ENCODE measurements at regions not wholly inside any gene's neighbourhood (a gene's known extent, or its start where the extent isn't known, plus 50 kb on each side); places are given as distances from the start of the nearest gene placed in this dataset.

DNA sequence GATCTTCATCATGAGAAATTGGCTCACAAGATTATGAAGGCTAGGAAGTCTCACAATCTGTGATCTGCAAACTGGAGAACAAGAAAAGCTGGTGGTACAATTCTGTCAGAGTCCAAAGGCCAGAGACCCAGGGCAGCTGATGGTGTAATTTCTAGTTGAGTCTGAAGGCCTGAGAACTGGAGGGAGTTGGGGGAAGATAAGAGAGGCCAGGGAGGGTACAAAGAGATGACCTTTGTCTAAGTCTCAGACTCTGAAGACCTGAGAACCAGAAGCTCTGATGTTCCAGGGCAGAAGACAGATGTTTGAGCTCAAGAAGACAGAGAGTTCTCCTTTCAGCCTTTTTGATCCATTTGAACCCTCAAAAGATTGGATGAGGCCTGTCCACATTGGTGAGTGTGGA, 280.6 kb downstream of the HDGFL1 start:
- H3K36me3 ChIP-seq (ENCODE audit: control insufficient read depth in 4 of 4, insufficient read depth in 3 of 4, low read depth in 1 of 4, low read length in 3 of 4), result no peaks in the 10 kb centered on the region
- DNase-seq (ENCODE audit: low spot score), result no peak
- H3K4me3 ChIP-seq (ENCODE audit: low read depth in 1 of 3, low read length in 3 of 3), result no peak overlapping the region
- no peaks in the 10 kb centered on the region for H3K9me3 ChIP-seq (ENCODE audit: control insufficient read depth in 4 of 4, low read length in 3 of 4)
- H3K9ac ChIP-seq (ENCODE audit: low read depth in 1 of 2, low read length in 2 of 2), result no peak overlapping the region
- H3K27me3 ChIP-seq (ENCODE audit: control insufficient read depth in 4 of 4, insufficient read depth in 4 of 4, low read length in 3 of 4), result peaks cover 0 to 2% (median 0%) of the 10 kb centered on the region in 4 donors
- H3K27ac ChIP-seq (ENCODE audit: low read depth in 1 of 2, low read length in 2 of 2), result no peak overlapping the region
- no peaks in the 10 kb centered on the region for H3K4me1 ChIP-seq (ENCODE audit: control insufficient read depth in 4 of 4, insufficient read depth in 4 of 4, low read length in 3 of 4)
- no peak for TF ChIP-seq JUND (IDR thresholded peaks at IDR 0.05)
- TF ChIP-seq HNF4G (IDR thresholded peaks at IDR 0.05), result no peak
- TF ChIP-seq, protein P1, sequence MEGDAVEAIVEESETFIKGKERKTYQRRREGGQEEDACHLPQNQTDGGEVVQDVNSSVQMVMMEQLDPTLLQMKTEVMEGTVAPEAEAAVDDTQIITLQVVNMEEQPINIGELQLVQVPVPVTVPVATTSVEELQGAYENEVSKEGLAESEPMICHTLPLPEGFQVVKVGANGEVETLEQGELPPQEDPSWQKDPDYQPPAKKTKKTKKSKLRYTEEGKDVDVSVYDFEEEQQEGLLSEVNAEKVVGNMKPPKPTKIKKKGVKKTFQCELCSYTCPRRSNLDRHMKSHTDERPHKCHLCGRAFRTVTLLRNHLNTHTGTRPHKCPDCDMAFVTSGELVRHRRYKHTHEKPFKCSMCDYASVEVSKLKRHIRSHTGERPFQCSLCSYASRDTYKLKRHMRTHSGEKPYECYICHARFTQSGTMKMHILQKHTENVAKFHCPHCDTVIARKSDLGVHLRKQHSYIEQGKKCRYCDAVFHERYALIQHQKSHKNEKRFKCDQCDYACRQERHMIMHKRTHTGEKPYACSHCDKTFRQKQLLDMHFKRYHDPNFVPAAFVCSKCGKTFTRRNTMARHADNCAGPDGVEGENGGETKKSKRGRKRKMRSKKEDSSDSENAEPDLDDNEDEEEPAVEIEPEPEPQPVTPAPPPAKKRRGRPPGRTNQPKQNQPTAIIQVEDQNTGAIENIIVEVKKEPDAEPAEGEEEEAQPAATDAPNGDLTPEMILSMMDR (IDR thresholded peaks at IDR 0.05; ENCODE audit: low read depth, low read length, missing input control), result no peak
- TF ChIP-seq HNF4A (conservative IDR thresholded peaks at IDR 0.05), result no peak
- no peak for TF ChIP-seq FOXA2 (IDR thresholded peaks at IDR 0.05)
- no peak for TF ChIP-seq FOXA1 (IDR thresholded peaks at IDR 0.05)
- TF ChIP-seq, protein P2, sequence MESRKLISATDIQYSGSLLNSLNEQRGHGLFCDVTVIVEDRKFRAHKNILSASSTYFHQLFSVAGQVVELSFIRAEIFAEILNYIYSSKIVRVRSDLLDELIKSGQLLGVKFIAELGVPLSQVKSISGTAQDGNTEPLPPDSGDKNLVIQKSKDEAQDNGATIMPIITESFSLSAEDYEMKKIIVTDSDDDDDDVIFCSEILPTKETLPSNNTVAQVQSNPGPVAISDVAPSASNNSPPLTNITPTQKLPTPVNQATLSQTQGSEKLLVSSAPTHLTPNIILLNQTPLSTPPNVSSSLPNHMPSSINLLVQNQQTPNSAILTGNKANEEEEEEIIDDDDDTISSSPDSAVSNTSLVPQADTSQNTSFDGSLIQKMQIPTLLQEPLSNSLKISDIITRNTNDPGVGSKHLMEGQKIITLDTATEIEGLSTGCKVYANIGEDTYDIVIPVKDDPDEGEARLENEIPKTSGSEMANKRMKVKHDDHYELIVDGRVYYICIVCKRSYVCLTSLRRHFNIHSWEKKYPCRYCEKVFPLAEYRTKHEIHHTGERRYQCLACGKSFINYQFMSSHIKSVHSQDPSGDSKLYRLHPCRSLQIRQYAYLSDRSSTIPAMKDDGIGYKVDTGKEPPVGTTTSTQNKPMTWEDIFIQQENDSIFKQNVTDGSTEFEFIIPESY (IDR thresholded peaks at IDR 0.05), result no peak
- TF ChIP-seq, protein P3, sequence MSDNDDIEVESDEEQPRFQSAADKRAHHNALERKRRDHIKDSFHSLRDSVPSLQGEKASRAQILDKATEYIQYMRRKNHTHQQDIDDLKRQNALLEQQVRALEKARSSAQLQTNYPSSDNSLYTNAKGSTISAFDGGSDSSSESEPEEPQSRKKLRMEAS (IDR thresholded peaks at IDR 0.05), result no peak
- no peak for TF ChIP-seq RXRA (IDR thresholded peaks at IDR 0.05)
- TF ChIP-seq, protein P4, sequence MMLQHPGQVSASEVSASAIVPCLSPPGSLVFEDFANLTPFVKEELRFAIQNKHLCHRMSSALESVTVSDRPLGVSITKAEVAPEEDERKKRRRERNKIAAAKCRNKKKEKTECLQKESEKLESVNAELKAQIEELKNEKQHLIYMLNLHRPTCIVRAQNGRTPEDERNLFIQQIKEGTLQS (IDR thresholded peaks at IDR 0.05), result no peak
- TF ChIP-seq GABPA (IDR thresholded peaks at IDR 0.05 in 1 of 2, conservative IDR thresholded peaks at IDR 0.05 in 1 of 2), result no peak
- TF ChIP-seq, protein P5, sequence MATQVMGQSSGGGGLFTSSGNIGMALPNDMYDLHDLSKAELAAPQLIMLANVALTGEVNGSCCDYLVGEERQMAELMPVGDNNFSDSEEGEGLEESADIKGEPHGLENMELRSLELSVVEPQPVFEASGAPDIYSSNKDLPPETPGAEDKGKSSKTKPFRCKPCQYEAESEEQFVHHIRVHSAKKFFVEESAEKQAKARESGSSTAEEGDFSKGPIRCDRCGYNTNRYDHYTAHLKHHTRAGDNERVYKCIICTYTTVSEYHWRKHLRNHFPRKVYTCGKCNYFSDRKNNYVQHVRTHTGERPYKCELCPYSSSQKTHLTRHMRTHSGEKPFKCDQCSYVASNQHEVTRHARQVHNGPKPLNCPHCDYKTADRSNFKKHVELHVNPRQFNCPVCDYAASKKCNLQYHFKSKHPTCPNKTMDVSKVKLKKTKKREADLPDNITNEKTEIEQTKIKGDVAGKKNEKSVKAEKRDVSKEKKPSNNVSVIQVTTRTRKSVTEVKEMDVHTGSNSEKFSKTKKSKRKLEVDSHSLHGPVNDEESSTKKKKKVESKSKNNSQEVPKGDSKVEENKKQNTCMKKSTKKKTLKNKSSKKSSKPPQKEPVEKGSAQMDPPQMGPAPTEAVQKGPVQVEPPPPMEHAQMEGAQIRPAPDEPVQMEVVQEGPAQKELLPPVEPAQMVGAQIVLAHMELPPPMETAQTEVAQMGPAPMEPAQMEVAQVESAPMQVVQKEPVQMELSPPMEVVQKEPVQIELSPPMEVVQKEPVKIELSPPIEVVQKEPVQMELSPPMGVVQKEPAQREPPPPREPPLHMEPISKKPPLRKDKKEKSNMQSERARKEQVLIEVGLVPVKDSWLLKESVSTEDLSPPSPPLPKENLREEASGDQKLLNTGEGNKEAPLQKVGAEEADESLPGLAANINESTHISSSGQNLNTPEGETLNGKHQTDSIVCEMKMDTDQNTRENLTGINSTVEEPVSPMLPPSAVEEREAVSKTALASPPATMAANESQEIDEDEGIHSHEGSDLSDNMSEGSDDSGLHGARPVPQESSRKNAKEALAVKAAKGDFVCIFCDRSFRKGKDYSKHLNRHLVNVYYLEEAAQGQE (IDR thresholded peaks at IDR 0.05), result no peak
- TF ChIP-seq RAD21 (IDR thresholded peaks at IDR 0.05), result no peak
- no peak for TF ChIP-seq YY1 (IDR thresholded peaks at IDR 0.05)
- no peak for TF ChIP-seq EGR1 (IDR thresholded peaks at IDR 0.05; ENCODE audit: low read depth in 2 of 2)
- TF ChIP-seq NR2F2 (IDR thresholded peaks at IDR 0.05), result no peak
- TF ChIP-seq SP1 (IDR thresholded peaks at IDR 0.05), result no peak
- TF ChIP-seq TAF1 (conservative IDR thresholded peaks at IDR 0.05), result no peak
